ENCODE measurements at regions not wholly inside any gene's neighbourhood (a gene's known extent, or its start where the extent isn't known, plus 50 kb on each side); places are given as distances from the start of the nearest gene placed in this dataset.

DNA sequence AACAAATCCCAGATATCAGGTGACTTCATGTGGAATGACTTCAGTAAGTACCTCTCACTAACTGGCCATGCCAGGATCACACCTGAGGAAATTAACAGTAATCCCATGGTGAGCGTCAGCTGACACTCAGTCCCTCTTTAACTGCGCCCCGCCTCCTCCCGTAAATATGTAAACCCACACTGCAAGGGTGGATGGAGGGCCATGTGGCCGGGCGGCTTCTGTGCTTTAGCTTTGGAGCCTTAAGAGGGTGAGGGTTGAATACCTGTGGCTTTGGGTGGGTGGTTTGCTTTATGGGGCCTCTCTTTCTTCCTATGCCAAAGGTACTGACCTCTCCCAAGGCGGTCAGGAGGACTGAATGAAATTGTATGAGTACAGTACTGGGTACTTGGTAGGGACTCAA is 141.7 kb downstream of the MRM1 start (continued):
- TF ChIP-seq, protein P1, sequence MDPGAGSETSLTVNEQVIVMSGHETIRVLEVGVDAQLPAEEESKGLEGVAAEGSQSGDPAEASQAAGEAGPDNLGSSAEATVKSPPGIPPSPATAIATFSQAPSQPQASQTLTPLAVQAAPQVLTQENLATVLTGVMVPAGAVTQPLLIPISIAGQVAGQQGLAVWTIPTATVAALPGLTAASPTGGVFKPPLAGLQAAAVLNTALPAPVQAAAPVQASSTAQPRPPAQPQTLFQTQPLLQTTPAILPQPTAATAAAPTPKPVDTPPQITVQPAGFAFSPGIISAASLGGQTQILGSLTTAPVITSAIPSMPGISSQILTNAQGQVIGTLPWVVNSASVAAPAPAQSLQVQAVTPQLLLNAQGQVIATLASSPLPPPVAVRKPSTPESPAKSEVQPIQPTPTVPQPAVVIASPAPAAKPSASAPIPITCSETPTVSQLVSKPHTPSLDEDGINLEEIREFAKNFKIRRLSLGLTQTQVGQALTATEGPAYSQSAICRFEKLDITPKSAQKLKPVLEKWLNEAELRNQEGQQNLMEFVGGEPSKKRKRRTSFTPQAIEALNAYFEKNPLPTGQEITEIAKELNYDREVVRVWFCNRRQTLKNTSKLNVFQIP (CRISPR knock-in tag; IDR thresholded peaks at IDR 0.05; ENCODE audit: borderline replicate concordance, low read depth), result no peak
- no peak for TF ChIP-seq OSR1 (CRISPR knock-in tag; IDR thresholded peaks at IDR 0.05)
- no peak for TF ChIP-seq ZNF565 (CRISPR knock-in tag; conservative IDR thresholded peaks at IDR 0.05; ENCODE audit: low read depth)
- TF ChIP-seq TCF4 (CRISPR knock-in tag; IDR thresholded peaks at IDR 0.05; ENCODE audit: borderline replicate concordance), result no peak

DNA sequence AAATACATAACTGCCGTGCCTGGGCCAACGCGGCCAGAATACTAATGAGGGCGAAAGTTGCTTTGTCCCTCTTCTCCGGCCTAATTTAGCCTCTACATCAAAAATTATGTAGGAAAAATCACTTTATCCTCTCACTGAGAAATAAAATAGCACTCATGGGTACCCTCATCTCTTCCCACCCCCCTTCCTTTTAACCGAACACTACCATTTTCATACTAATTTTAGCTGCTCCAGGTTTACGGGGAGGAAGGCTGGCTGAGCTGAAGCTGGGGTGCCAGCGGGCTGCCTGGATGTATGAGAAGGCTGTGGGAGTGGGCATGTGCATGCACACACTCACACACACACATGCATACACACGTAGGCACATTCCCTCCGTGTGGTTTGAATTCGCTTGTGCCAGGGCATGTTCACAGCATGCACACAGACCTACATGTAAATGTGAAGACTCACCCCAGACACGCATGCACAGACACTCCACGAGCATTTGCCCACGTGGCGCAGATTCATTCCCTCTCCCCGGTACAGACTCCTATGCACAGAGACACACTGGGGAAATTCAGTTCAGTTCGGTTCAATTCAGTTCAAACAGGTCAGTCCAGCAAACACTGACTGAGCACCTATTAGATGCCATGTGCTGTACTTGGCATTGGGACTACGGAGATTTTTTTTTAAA is 145.1 kb downstream of the MRM1 start:
- ATAC-seq, result no peak

DNA sequence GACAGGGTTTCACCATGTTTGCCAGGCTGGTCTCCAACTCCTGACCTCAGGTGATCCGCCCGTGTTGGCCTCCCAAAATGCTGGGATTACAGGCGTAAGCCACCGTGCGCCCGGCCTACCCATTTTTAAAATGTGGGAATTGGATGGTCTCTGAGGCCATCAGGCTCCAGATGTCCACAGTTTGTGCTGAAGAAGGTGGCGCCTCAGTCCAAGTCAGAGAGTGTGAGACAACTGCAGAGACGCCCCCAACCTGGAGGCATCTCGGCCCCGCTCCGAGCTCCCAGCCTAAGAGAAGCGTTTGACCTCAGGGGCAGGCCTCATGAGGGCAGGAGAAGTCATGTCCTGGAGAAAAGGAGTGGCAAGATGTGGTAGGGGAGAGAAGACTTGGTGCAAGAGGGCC is 146.5 kb downstream of the MRM1 start:
- TF ChIP-seq SNAI2 (CRISPR knock-in tag; IDR thresholded peaks at IDR 0.05), result no peak
- TF ChIP-seq ISL1 (CRISPR knock-in tag; IDR thresholded peaks at IDR 0.05), result no peak
- no peak for TF ChIP-seq TOX (CRISPR knock-in tag; IDR thresholded peaks at IDR 0.05; ENCODE audit: borderline replicate concordance)
- TF ChIP-seq ZFP3 (CRISPR knock-in tag; IDR thresholded peaks at IDR 0.05), result no peak
- no peak for TF ChIP-seq RARB (CRISPR knock-in tag; IDR thresholded peaks at IDR 0.05)
- TF ChIP-seq OSR1 (CRISPR knock-in tag; IDR thresholded peaks at IDR 0.05), result no peak
- no peak for TF ChIP-seq TCF4 (CRISPR knock-in tag; IDR thresholded peaks at IDR 0.05; ENCODE audit: borderline replicate concordance)
- TF ChIP-seq ZNF70 (CRISPR knock-in tag; IDR thresholded peaks at IDR 0.05), result no peak
- no peak for TF ChIP-seq BACH2 (CRISPR knock-in tag; IDR thresholded peaks at IDR 0.05; ENCODE audit: borderline replicate concordance)
- TF ChIP-seq, protein P2, sequence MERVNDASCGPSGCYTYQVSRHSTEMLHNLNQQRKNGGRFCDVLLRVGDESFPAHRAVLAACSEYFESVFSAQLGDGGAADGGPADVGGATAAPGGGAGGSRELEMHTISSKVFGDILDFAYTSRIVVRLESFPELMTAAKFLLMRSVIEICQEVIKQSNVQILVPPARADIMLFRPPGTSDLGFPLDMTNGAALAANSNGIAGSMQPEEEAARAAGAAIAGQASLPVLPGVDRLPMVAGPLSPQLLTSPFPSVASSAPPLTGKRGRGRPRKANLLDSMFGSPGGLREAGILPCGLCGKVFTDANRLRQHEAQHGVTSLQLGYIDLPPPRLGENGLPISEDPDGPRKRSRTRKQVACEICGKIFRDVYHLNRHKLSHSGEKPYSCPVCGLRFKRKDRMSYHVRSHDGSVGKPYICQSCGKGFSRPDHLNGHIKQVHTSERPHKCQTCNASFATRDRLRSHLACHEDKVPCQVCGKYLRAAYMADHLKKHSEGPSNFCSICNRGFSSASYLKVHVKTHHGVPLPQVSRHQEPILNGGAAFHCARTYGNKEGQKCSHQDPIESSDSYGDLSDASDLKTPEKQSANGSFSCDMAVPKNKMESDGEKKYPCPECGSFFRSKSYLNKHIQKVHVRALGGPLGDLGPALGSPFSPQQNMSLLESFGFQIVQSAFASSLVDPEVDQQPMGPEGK (CRISPR knock-in tag; IDR thresholded peaks at IDR 0.05; ENCODE audit: borderline replicate concordance), result no peak
- TF ChIP-seq, protein P3, sequence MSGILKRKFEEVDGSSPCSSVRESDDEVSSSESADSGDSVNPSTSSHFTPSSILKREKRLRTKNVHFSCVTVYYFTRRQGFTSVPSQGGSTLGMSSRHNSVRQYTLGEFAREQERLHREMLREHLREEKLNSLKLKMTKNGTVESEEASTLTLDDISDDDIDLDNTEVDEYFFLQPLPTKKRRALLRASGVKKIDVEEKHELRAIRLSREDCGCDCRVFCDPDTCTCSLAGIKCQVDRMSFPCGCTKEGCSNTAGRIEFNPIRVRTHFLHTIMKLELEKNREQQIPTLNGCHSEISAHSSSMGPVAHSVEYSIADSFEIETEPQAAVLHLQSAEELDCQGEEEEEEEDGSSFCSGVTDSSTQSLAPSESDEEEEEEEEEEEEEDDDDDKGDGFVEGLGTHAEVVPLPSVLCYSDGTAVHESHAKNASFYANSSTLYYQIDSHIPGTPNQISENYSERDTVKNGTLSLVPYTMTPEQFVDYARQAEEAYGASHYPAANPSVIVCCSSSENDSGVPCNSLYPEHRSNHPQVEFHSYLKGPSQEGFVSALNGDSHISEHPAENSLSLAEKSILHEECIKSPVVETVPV (CRISPR knock-in tag; IDR thresholded peaks at IDR 0.05), result no peak
- no peak for TF ChIP-seq ESRRG (CRISPR knock-in tag; IDR thresholded peaks at IDR 0.05)
- TF ChIP-seq PPARA (CRISPR knock-in tag; IDR thresholded peaks at IDR 0.05; ENCODE audit: borderline replicate concordance), result no peak
- TF ChIP-seq ZFP30 (CRISPR knock-in tag; IDR thresholded peaks at IDR 0.05), result no peak
- no peak for TF ChIP-seq ZNF8 (CRISPR knock-in tag; IDR thresholded peaks at IDR 0.05)
- no peak for TF ChIP-seq CSDC2 (CRISPR knock-in tag; IDR thresholded peaks at IDR 0.05)
- no peak for TF ChIP-seq ARNTL (CRISPR knock-in tag; IDR thresholded peaks at IDR 0.05; ENCODE audit: borderline replicate concordance, low read depth)
- no peak for TF ChIP-seq ZC3H10 (CRISPR knock-in tag; IDR thresholded peaks at IDR 0.05)
- TF ChIP-seq GLIS3 (CRISPR knock-in tag; IDR thresholded peaks at IDR 0.05), result no peak
- no peak for TF ChIP-seq ZNF565 (CRISPR knock-in tag; conservative IDR thresholded peaks at IDR 0.05; ENCODE audit: low read depth)
- ATAC-seq, result no peak

More for the DNA sequence above, 145.1 kb downstream of the MRM1 start:
- no peak for TF ChIP-seq ZFP3 (CRISPR knock-in tag; IDR thresholded peaks at IDR 0.05)
- TF ChIP-seq RARB (CRISPR knock-in tag; IDR thresholded peaks at IDR 0.05), result no peak
- TF ChIP-seq, protein P3 (CRISPR knock-in tag; IDR thresholded peaks at IDR 0.05), result no peak

DNA sequence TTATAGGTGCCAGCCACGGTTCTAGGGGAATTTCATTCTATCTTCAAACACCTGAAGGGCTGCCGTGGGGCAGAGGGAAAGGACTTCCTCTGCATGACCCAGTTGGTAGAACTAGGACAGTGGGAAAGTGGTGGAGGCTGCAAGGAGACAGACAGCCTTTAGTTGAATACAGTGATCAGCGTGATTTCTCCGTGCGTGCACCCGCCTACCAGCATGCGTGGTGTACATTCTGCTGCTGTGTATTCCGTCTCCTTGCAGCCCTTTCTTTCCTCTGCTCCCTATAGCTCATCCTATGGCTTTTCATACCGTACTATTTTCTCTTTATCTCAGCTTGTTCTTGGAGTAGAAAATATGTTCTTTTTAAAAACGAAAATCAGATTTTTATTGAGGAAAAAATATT is 146.9 kb downstream of the MRM1 start:
- TF ChIP-seq, protein P1 (CRISPR knock-in tag; IDR thresholded peaks at IDR 0.05; ENCODE audit: borderline replicate concordance, low read depth), result no peak
- no peak for TF ChIP-seq ZNF70 (CRISPR knock-in tag; IDR thresholded peaks at IDR 0.05)
- TF ChIP-seq ZFP3 (CRISPR knock-in tag; IDR thresholded peaks at IDR 0.05), result no peak
- no peak for TF ChIP-seq TOX (CRISPR knock-in tag; IDR thresholded peaks at IDR 0.05; ENCODE audit: borderline replicate concordance)
- no peak for TF ChIP-seq CSDC2 (CRISPR knock-in tag; IDR thresholded peaks at IDR 0.05)
- TF ChIP-seq PPARA (CRISPR knock-in tag; IDR thresholded peaks at IDR 0.05; ENCODE audit: borderline replicate concordance), result no peak
- TF ChIP-seq ZNF8 (CRISPR knock-in tag; IDR thresholded peaks at IDR 0.05), result no peak
- TF ChIP-seq OSR1 (CRISPR knock-in tag; IDR thresholded peaks at IDR 0.05), result no peak
- TF ChIP-seq ZC3H10 (CRISPR knock-in tag; IDR thresholded peaks at IDR 0.05), result no peak
- no peak for ATAC-seq
